SK-N-SH treated with all-trans-retinoic acid at 6 μM for 48 hours (cell line): ENCODE measurements at regions not wholly inside any gene's neighbourhood (a gene's known extent, or its start where the extent isn't known, plus 50 kb on each side); places are given as distances from the start of the nearest gene placed in this dataset.

ENCODE experiments used
- ARNTL ChIP-seq: fragments of 450-650 bp; formaldehyde crosslinking; IDR thresholded peaks from 2 replicates; pipeline ENCODE4 v1.5.0; 2020; ENCODE audit warnings: low read depth, mild to moderate bottlenecking, moderate library complexity, borderline replicate concordance
- OSR1 ChIP-seq: fragments of 250-450 bp; sonication (Bioruptor Pico); IDR thresholded peaks from 2 replicates; pipeline ENCODE4 v1.8.0; 2022; ENCODE audit warnings: moderate library complexity, mild to moderate bottlenecking, inconsistent platforms
- RARB ChIP-seq: fragments of 250-450 bp; sonication (Bioruptor Pico); IDR thresholded peaks from 2 replicates; pipeline ENCODE4 v1.8.0; 2021; ENCODE audit warnings: mild to moderate bottlenecking, moderate library complexity
- ZFP3 ChIP-seq: fragments of 250-450 bp; sonication (Bioruptor Pico); IDR thresholded peaks from 2 replicates; pipeline ENCODE4 v1.5.0; 2020; ENCODE audit warnings: mild to moderate bottlenecking, moderate library complexity
- ZFP30 ChIP-seq: fragments of 450-650 bp; formaldehyde crosslinking; IDR thresholded peaks from 2 replicates; pipeline ENCODE4 v1.5.0; 2022; ENCODE audit warnings: mild to moderate bottlenecking, moderate library complexity
- TF ChIP-seq, protein P1 (sequence below): fragments of 250-450 bp; sonication (Bioruptor Pico); IDR thresholded peaks from 2 replicates; pipeline ENCODE4 v1.8.0; 2020; ENCODE audit warnings: mild to moderate bottlenecking, moderate library complexity, borderline replicate concordance

- TF ChIP-seq RARB (CRISPR knock-in tag) (no peak), ZFP30 (no peak), ARNTL (CRISPR knock-in tag) (no peak), OSR1 (CRISPR knock-in tag) (no peak), ZFP3 (CRISPR knock-in tag) (no peak)
- TF ChIP-seq, protein P1, sequence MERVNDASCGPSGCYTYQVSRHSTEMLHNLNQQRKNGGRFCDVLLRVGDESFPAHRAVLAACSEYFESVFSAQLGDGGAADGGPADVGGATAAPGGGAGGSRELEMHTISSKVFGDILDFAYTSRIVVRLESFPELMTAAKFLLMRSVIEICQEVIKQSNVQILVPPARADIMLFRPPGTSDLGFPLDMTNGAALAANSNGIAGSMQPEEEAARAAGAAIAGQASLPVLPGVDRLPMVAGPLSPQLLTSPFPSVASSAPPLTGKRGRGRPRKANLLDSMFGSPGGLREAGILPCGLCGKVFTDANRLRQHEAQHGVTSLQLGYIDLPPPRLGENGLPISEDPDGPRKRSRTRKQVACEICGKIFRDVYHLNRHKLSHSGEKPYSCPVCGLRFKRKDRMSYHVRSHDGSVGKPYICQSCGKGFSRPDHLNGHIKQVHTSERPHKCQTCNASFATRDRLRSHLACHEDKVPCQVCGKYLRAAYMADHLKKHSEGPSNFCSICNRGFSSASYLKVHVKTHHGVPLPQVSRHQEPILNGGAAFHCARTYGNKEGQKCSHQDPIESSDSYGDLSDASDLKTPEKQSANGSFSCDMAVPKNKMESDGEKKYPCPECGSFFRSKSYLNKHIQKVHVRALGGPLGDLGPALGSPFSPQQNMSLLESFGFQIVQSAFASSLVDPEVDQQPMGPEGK (CRISPR knock-in tag) = no peak
Measured at GRCh38 chr21:8988696-8989095, 1532.7 kb upstream of the TPTE start.
